Stimulated activated naive CD8-positive, alpha-beta T cell treated with anti-CD3 and anti-CD28 coated beads, Interleukin-15, Interleukin-2, amounts not matched to agents 100 ng/mL and 50 ng/mL, for 24 hours (primary cell): ENCODE measurements at regions not wholly inside any gene's neighbourhood (a gene's known extent, or its start where the extent isn't known, plus 50 kb on each side); places are given as distances from the start of the nearest gene placed in this dataset.
"Not testable (repeated sequence)": the region's sequence is repeated elsewhere in the genome, so short reads cannot be mapped to it uniquely, and the experiment has no call there.

Experiments
- H3K27ac Mint-ChIP-seq: one replicate; pipeline ENCODE4 v1.8.0; 2021; ENCODE audit warnings: mild to moderate bottlenecking, mixed read lengths
- H3K27me3 Mint-ChIP-seq: one replicate; pipeline ENCODE4 v1.8.0; 2021; ENCODE audit warnings: mixed read lengths
- H3K36me3 Mint-ChIP-seq: one replicate; pipeline ENCODE4 v1.8.0; 2021; ENCODE audit warnings: low read depth, mixed read lengths
- H3K4me1 Mint-ChIP-seq: one replicate; pipeline ENCODE4 v1.8.0; 2021; ENCODE audit warnings: low read depth, mixed read lengths
- H3K4me3 Mint-ChIP-seq: one replicate; pipeline ENCODE4 v1.8.0; 2021; ENCODE audit warnings: mild to moderate bottlenecking, mixed read lengths
- H3K9me3 Mint-ChIP-seq: one replicate; pipeline ENCODE4 v1.8.0; 2021; ENCODE audit warnings: mixed read lengths

DNA sequence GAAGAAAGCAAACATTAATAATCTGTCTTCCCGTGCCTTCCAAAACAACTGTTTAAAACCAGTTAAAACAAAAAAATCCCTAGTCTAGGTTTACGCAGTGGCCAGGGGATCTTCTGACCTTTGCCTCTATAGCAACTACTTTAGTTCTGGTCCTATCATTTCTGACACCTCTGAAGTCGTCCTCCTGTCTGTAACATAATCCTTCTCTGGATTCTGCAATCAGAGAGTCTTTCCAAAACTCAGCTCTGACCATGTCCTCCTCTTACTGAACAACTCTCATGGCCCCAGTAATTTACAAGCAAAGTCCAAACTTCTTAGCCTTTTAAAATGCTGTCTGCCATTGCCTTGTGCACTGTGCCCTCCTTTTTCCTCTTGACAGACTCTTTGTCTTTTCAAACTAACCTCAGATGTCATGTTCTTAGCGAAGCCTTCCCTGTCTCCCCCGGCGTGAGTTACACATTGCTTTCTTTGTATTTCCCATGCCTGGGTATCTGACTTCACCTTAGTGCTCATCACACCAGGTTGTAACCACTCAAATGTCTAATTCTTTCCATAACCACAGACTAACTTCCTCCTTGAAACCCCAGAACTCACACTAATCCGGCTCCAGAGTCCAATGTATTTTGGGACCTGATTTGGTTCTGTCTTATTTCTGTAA, 105.2 kb upstream of the BNIP2 start:
- Mint-ChIP-seq H3K9me3 (no peaks in the 10 kb centered on the region), H3K27me3 (no peaks in the 10 kb centered on the region), H3K36me3 (no peaks in the 10 kb centered on the region), H3K27ac (peak overlapping the region; percentile 76), H3K4me3 (peak overlapping the region; percentile 12), H3K4me1 (peaks cover 56% of the 10 kb centered on the region)

GRCh38 chr15:59792359-59792758, 103.2 kb upstream of the BNIP2 start:
- no peak overlapping the region for H3K27ac Mint-ChIP-seq
- H3K36me3 Mint-ChIP-seq, result no peaks in the 10 kb centered on the region
- peaks cover 43% of the 10 kb centered on the region for H3K4me1 Mint-ChIP-seq
- H3K4me3 Mint-ChIP-seq, result no peak overlapping the region
- no peaks in the 10 kb centered on the region for H3K27me3 Mint-ChIP-seq
- no peaks in the 10 kb centered on the region for H3K9me3 Mint-ChIP-seq

DNA sequence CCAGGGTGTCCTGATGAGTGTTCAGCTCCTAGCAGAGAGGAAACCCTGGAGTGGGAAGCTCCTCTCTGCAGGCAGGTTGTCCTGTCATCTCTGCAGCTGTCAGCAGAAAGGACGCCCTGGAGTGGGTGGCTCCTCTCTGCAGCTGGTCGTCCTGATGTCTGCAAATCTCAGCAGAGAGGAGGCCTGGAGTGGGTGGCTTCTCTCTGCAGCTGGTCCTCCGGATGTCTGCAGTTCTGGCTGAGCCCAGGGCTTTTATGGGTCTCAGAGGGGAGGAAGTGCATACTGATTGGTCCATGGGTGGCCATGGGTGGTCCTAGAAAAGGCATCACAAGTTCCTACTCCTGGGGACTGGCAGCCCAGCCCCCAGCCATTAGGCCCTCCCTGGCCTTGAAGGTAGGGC, 102.6 kb upstream of the BNIP2 start:
- H3K9me3 Mint-ChIP-seq, result no peaks in the 10 kb centered on the region
- peaks cover 38% of the 10 kb centered on the region for H3K4me1 Mint-ChIP-seq
- no peaks in the 10 kb centered on the region for H3K27me3 Mint-ChIP-seq
- no peak overlapping the region for H3K27ac Mint-ChIP-seq
- no peaks in the 10 kb centered on the region for H3K36me3 Mint-ChIP-seq
- H3K4me3 Mint-ChIP-seq, result no peak overlapping the region

DNA sequence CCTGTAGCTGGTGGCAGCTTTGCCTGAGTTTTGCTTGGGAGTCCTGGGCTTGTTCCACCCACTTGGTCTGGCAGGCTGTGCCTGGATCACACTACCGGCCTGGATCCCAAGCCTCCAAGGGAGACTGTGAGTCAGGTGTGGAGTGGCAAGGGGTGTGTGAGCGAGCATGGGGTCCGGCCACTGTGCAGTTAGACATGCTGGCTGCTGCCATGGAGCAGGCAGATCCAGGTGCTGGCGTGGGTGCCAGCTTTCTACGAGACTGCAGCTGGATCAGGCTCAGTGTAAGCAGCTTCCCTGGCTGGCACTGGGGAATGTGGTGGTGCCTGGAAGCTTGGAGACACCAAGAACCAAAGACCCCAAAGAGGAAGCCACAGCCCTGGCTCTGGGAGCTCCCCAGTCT, 102.0 kb upstream of the BNIP2 start:
- H3K36me3 Mint-ChIP-seq, result no peaks in the 10 kb centered on the region
- no peaks in the 10 kb centered on the region for H3K9me3 Mint-ChIP-seq
- no peak overlapping the region for H3K4me3 Mint-ChIP-seq
- no peak overlapping the region for H3K27ac Mint-ChIP-seq
- peaks cover 38% of the 10 kb centered on the region for H3K4me1 Mint-ChIP-seq
- no peaks in the 10 kb centered on the region for H3K27me3 Mint-ChIP-seq

- H3K27ac Mint-ChIP-seq, H3K36me3 Mint-ChIP-seq, H3K9me3 Mint-ChIP-seq, H3K27me3 Mint-ChIP-seq, H3K4me3 Mint-ChIP-seq: not testable (repeated sequence)
- H3K4me1 Mint-ChIP-seq, result peaks cover 24% of the 10 kb centered on the region
Observed at GRCh38 chr15:59786466-59786865, 97.3 kb upstream of the BNIP2 start.

GRCh38 chr15:59785981-59786380, 96.9 kb upstream of the BNIP2 start:
- H3K4me1 Mint-ChIP-seq, result peaks cover 24% of the 10 kb centered on the region
- not testable (repeated sequence) for H3K27me3 Mint-ChIP-seq, H3K36me3 Mint-ChIP-seq, H3K27ac Mint-ChIP-seq, H3K9me3 Mint-ChIP-seq, H3K4me3 Mint-ChIP-seq

DNA sequence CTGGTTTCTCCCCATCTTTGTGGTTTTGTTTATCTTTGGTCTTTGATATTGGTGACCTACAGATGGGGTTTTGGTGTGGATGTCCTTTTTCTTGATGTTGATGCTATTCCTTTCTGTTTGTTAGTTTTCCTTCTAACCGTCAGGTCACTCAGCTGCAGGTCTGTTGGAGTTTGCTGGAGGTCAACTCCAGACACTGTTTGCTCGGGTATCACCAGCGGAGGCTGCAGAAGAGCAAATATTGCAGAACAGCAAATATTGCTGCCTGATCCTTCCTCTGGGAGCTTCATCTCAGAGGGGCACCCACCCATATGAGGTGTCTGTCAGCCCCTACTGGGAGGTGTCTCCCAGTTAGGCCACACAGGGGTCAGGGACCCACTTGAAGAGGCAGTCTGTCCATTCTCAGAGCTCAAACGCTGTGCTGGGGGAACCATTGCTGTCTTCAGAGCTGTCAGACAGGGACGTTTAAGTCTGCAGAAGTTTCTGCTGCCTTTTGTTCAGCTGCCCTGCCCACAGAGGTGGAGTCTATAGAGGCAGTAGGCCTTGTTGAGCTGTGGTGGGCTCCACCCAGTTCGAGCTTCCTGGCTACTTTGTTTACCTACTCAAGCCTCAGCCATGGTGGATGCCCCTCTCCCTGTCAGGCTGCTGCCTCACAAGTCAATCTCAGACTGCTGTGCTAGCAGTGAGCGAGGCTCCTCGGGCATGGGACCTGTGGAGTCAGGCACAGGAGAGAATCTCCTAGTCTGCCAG, 94.8 kb upstream of the BNIP2 start:
- H3K4me3 Mint-ChIP-seq, H3K27ac Mint-ChIP-seq, H3K27me3 Mint-ChIP-seq, H3K9me3 Mint-ChIP-seq, H3K36me3 Mint-ChIP-seq: not testable (repeated sequence)
- peaks cover 24% of the 10 kb centered on the region for H3K4me1 Mint-ChIP-seq

- H3K9me3 Mint-ChIP-seq, result peaks cover 5% of the 10 kb centered on the region
- peaks cover 5% of the 10 kb centered on the region for H3K4me1 Mint-ChIP-seq
- H3K36me3 Mint-ChIP-seq, result no peaks in the 10 kb centered on the region
- H3K27ac Mint-ChIP-seq, result no peak overlapping the region
- H3K27me3 Mint-ChIP-seq, result no peaks in the 10 kb centered on the region
- H3K4me3 Mint-ChIP-seq, result no peak overlapping the region
Observed at GRCh38 chr15:59779110-59779509, 90.0 kb upstream of the BNIP2 start.

DNA sequence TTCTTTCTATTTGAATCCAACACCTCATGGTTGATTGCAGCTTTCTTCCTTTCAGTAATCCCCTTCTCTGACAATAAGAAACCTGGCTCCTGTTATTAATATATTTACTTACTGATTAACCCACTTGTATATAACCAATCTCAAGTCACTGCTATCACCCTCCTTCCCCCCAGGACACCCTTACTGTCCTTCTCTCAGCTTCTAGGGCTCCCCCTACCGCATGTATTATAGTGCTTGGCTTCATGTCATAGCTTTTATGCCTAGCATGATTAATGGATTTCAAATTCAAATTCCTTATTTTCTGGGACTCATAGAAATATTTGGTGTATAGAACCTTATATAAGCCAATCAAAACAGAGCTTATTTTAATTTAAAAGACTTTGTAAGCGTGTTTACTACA, 75.7 kb upstream of the BNIP2 start:
- peaks cover 3% of the 10 kb centered on the region for H3K4me1 Mint-ChIP-seq
- no peak overlapping the region for H3K4me3 Mint-ChIP-seq
- no peak overlapping the region for H3K27ac Mint-ChIP-seq
- H3K27me3 Mint-ChIP-seq, result no peaks in the 10 kb centered on the region
- H3K36me3 Mint-ChIP-seq, result no peaks in the 10 kb centered on the region
- no peaks in the 10 kb centered on the region for H3K9me3 Mint-ChIP-seq

DNA sequence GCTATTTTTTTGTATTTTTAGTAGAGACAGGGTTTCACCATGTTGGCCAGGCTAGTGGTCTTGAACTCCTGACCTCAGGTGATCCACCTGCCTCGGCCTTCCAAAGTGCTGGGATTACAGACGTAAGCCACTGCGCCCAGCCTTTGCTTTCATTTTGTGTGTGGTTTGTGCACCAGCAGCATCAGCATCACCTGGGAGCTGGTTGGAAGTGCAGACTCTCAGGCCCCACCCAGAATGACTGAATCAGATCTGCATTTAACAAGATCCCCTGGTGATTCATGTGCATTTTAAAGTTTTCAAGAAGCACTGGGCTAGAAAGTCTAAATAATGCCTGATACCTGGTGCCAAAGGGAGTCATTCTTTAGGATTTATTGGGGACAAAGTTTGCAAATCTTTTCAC, 73.4 kb upstream of the BNIP2 start:
- no peak overlapping the region for H3K27ac Mint-ChIP-seq
- no peaks in the 10 kb centered on the region for H3K9me3 Mint-ChIP-seq
- no peak overlapping the region for H3K4me3 Mint-ChIP-seq
- H3K36me3 Mint-ChIP-seq, result no peaks in the 10 kb centered on the region
- H3K27me3 Mint-ChIP-seq, result no peaks in the 10 kb centered on the region
- peaks cover 3% of the 10 kb centered on the region for H3K4me1 Mint-ChIP-seq

- not testable (repeated sequence) for H3K27me3 Mint-ChIP-seq
Observed at GRCh38 chr15:59760256-59760655, 71.1 kb upstream of the BNIP2 start.

DNA sequence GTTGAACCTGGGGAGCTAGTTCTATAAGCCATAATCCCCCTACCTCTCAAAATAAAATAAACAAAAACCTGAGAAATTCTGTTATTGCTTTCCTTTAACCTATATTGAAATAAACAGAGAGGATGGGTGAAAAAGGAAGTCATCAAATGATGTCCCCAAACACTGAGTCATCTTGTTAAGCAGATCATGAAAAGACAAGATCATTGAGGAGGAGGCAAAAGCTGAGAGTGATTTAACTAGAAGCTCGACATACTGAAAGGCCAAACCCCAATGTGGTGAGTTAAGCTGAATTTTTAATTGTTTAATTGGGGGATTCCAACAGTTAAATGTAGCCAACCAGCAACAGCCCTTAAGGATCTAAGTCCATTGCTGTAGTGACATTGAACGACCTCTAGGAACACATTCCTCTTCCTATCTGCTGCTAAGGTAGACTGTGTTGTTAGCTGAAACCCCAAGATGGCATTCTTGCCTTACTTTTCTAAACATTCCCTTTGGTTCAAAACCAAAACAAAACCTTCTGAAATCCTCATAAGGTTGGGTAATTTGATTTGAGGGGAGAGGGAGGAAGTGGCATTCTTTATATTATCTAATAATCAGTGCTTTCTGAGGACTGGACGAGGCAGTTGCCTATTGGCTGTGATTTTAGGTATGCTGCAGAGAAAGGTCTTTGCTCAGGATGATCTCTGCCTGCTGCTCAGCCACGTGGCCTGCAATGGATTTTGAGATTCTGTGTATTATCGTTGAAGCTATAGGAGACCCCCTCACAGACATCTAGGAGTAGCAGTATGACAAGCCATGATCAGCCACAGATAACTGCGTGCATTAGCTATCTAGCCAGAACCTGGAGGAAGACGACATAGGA, 62.7 kb upstream of the BNIP2 start:
- Mint-ChIP-seq H3K4me1 (peaks cover 7% of the 10 kb centered on the region), H3K27me3 (peaks cover 7% of the 10 kb centered on the region), H3K36me3 (no peaks in the 10 kb centered on the region), H3K9me3 (no peaks in the 10 kb centered on the region), H3K4me3 (no peak overlapping the region), H3K27ac (no peak overlapping the region)

More at GRCh38 chr15:59760256-59760655, 71.1 kb upstream of the BNIP2 start:
- H3K4me3 Mint-ChIP-seq, H3K9me3 Mint-ChIP-seq, H3K36me3 Mint-ChIP-seq, H3K27ac Mint-ChIP-seq, H3K4me1 Mint-ChIP-seq: not testable (repeated sequence)

DNA sequence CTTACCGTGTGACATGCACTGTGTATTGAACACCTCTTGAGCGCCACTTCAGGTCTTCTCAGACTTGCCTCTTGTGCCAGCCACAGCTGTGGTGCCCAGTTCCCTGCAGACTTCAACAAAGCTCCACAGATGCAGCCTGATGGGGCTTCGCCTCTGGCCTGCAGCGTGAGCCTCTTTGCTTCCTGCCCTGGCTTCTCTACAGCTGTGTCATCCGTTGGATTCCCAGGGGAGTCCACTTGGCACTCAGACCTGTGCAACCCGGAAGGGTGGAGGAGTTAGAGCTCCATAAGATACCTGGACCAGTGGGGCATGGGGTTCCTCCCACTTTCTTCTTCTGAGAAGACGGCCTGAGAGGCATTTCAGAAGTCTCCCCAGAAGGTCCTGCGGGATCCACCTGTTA, 57.7 kb upstream of the BNIP2 start:
- H3K27ac Mint-ChIP-seq, result no peak overlapping the region
- H3K4me3 Mint-ChIP-seq, result no peak overlapping the region
- peaks cover 12% of the 10 kb centered on the region for H3K27me3 Mint-ChIP-seq
- peaks cover 5% of the 10 kb centered on the region for H3K9me3 Mint-ChIP-seq
- no peaks in the 10 kb centered on the region for H3K36me3 Mint-ChIP-seq
- peaks cover 3% of the 10 kb centered on the region for H3K4me1 Mint-ChIP-seq

- H3K27me3 Mint-ChIP-seq, result peaks cover 5% of the 10 kb centered on the region
- H3K27ac Mint-ChIP-seq, result no peak overlapping the region
Observed at GRCh38 chr15:59741274-59741906, 52.3 kb upstream of the BNIP2 start.

More at GRCh38 chr15:59741274-59741906, 52.3 kb upstream of the BNIP2 start:
- Mint-ChIP-seq H3K9me3 (peaks cover 5% of the 10 kb centered on the region), H3K4me3 (no peak overlapping the region), H3K4me1 (no peaks in the 10 kb centered on the region), H3K36me3 (no peaks in the 10 kb centered on the region)
